Ishikawa (cell line): ENCODE measurements at regions not wholly inside any gene's neighbourhood (a gene's known extent, or its start where the extent isn't known, plus 50 kb on each side); places are given as distances from the start of the nearest gene placed in this dataset.

Experiments used
- CREB1 ChIP-seq: IDR thresholded peaks from 2 replicates; pipeline ENCODE4 v1.6.1; 2012; ENCODE audit warnings: low read depth
- ZBTB7A ChIP-seq: IDR thresholded peaks from 2 replicates; pipeline ENCODE4 v1.6.1; 2012; ENCODE audit warnings: low read depth

DNA sequence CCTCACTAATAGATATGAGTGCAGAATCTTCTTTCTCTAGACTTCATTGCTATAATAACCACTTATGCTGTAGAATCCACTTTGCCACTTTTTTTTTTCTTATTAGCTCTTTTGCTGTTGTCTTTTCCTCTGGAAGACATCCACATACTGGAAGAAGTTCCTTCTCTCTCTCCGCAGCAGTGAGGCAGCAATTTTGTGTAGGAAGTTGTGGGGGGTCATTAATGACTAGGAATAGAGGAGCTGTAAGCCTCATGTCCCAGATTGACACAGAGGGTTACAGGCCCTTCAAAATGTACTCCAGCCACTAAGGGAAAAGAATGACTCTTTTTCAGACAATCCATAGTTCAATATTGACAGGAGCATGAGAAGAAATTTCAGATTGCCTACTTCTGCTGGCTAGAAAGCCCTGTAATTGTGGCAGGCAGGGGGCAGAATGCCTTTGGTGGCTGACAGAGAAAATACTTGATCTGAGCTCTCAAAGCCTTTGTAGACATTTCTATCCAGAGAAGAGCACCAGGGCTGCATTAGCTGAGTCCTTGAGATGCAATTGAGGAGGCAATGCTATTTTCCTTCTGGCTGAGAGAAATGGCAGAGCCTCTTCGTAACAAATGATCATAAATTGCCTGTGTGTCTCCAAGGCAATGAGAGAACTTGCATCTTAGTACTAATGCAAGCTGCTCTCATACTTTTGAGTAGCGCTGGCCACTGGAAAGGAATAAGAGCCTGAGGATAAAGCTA is 856.2 kb downstream of the STIM2 start:
- TF ChIP-seq ZBTB7A (no peak), CREB1 (no peak)
